ENCODE measurements at regions not wholly inside any gene's neighbourhood (a gene's known extent, or its start where the extent isn't known, plus 50 kb on each side); places are given as distances from the start of the nearest gene placed in this dataset.

DNA sequence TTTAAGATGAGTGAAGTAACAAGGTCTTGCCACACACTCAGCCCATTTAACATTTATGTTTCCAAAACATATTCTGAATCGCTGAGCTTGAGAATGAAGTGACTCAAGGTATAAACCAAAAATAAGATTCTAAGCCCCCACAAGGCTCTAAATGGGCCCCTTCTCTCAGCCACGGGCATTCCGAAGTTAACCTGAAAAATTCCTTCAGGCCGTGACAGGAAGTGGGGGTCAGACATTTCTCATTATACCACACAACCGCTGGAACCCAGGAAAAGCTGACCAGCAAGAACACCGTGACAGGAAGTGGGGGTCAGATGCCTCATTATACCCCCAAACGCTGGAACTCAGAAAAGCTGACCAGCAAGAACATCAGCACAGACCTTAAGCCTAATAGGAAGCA is 247.9 kb downstream of the ERMARD start:
- no peak overlapping the region for H3K4me3 ChIP-seq
- H3K27ac ChIP-seq, result no peak overlapping the region
- intact Hi-C loops (cut with DNase I; ENCODE audit: low total_unique reads), result no loop called here
- H3K27me3 ChIP-seq, result no peaks in the 10 kb centered on the region
- TF ChIP-seq, protein P1, sequence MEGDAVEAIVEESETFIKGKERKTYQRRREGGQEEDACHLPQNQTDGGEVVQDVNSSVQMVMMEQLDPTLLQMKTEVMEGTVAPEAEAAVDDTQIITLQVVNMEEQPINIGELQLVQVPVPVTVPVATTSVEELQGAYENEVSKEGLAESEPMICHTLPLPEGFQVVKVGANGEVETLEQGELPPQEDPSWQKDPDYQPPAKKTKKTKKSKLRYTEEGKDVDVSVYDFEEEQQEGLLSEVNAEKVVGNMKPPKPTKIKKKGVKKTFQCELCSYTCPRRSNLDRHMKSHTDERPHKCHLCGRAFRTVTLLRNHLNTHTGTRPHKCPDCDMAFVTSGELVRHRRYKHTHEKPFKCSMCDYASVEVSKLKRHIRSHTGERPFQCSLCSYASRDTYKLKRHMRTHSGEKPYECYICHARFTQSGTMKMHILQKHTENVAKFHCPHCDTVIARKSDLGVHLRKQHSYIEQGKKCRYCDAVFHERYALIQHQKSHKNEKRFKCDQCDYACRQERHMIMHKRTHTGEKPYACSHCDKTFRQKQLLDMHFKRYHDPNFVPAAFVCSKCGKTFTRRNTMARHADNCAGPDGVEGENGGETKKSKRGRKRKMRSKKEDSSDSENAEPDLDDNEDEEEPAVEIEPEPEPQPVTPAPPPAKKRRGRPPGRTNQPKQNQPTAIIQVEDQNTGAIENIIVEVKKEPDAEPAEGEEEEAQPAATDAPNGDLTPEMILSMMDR (IDR thresholded peaks at IDR 0.05), result no peak
- TF ChIP-seq POLR2A (IDR thresholded peaks at IDR 0.05), result no peak
- H3K4me1 ChIP-seq, result no peaks in the 10 kb centered on the region
- DNase-seq, result no peak
- H3K36me3 ChIP-seq, result no peaks in the 10 kb centered on the region
- H3K9me3 ChIP-seq, result no peaks in the 10 kb centered on the region

DNA sequence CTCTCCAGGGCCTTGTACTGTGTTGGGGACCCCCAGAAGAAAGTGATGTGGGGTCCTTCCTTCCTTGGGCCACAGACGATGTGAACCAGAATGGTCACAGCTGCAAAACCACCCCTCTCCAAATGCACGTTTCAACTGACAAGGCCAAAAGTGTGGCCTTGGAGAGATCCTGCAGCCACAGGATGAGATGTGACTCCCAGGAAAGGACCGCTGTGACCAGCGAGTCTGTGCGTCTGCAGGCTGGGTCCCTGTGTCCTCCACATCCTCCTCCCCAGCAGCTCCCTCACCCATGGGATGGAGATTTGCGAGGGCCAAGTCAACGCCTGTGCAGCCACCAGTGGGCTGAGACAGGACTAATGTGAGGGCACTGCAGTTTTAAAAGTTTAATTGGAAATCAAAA is 247.0 kb downstream of the ERMARD start:
- no peaks in the 10 kb centered on the region for H3K27me3 ChIP-seq
- no peak overlapping the region for H3K27ac ChIP-seq
- intact Hi-C loops (cut with DNase I; ENCODE audit: low total_unique reads), result no loop called here
- no peak for DNase-seq
- H3K9me3 ChIP-seq, result no peaks in the 10 kb centered on the region
- TF ChIP-seq, protein P1 (IDR thresholded peaks at IDR 0.05), result no peak
- TF ChIP-seq POLR2A (IDR thresholded peaks at IDR 0.05), result no peak
- H3K36me3 ChIP-seq, result no peaks in the 10 kb centered on the region
- no peaks in the 10 kb centered on the region for H3K4me1 ChIP-seq
- H3K4me3 ChIP-seq, result no peak overlapping the region

DNA sequence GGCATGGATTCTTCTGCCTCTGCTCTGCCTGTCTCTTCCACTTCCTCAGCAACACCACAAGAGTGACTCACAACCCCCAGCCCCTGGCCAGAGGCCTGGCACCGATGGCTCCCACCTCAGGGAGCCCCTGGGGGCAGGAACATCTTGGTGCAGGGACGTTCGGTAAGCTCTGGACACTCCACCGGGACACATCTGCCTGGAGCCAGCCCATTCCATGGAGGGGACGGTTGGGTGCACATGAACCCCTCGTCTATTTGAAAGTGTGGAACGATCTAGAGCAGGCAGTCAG is 246.5 kb downstream of the ERMARD start:
- Histone ChIP-seq H3K27me3 (no peaks in the 10 kb centered on the region), H3K4me3 (no peak overlapping the region), H3K36me3 (no peaks in the 10 kb centered on the region), H3K4me1 (no peaks in the 10 kb centered on the region), H3K27ac (no peak overlapping the region), H3K9me3 (no peaks in the 10 kb centered on the region)
- no peak for DNase-seq
- no peak for TF ChIP-seq POLR2A (IDR thresholded peaks at IDR 0.05)
- TF ChIP-seq, protein P1 (IDR thresholded peaks at IDR 0.05), result no peak
- intact Hi-C loops (cut with DNase I; ENCODE audit: low total_unique reads), result no loop called here

DNA sequence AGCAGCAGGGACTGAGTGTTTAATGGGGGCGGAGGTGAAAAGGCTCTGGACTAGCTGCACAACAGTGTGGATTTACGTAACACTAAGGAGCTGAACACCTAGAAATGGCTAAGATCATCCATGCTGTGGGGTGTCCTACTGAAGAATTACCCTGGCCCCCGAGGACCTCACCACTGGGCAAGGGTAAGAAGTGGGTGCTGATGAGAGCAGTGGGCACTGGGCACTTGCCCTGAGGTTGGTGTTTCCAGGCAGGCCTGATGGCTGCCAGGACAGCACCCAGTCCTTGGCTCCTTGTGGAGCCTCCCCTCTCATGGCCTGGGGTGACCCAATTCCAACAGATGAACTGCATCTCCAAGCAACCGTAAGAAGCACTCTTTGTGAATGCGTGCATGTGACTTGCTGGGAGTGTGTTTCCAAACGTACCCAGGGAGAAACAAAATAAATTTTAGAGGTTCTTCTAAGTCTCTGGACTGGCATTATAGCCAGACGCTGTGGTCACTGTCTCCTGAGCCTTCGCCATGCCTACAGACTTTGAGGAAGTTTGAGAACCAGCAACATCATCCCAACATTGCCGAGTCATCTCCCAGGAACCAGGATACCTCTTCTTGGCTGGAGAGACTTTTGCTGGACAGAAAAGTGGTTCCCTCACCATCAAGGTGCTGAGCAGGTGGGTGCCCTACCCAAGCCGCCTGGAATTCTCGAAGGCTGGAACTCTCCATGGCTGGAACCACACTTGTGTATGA is 245.9 kb downstream of the ERMARD start:
- Histone ChIP-seq H3K27me3 (no peaks in the 10 kb centered on the region), H3K9me3 (no peaks in the 10 kb centered on the region), H3K27ac (no peak overlapping the region), H3K4me3 (no peak overlapping the region), H3K36me3 (no peaks in the 10 kb centered on the region), H3K4me1 (no peaks in the 10 kb centered on the region)
- TF ChIP-seq, protein P1 (IDR thresholded peaks at IDR 0.05), result no peak
- no peak for TF ChIP-seq POLR2A (IDR thresholded peaks at IDR 0.05)
- no peak for DNase-seq
- intact Hi-C loops (cut with DNase I; ENCODE audit: low total_unique reads), result no loop called here

GRCh38 chr6:169996378-169997051 is 245.1 kb downstream of the ERMARD start:
- Histone ChIP-seq H3K36me3 (no peaks in the 10 kb centered on the region), H3K4me1 (no peaks in the 10 kb centered on the region), H3K4me3 (no peak overlapping the region), H3K9me3 (no peaks in the 10 kb centered on the region), H3K27ac (no peak overlapping the region), H3K27me3 (no peaks in the 10 kb centered on the region)
- DNase-seq, result no peak
- intact Hi-C loops (cut with DNase I; ENCODE audit: low total_unique reads), result no loop called here
- TF ChIP-seq, protein P1 (IDR thresholded peaks at IDR 0.05), result no peak
- TF ChIP-seq POLR2A (IDR thresholded peaks at IDR 0.05), result no peak
